ENCODE measurements at regions not wholly inside any gene's neighbourhood (a gene's known extent, or its start where the extent isn't known, plus 50 kb on each side); places are given as distances from the start of the nearest gene placed in this dataset.

GRCh38 chr1:187383366-187383765 is 554.6 kb downstream of the PLA2G4A start:
- Histone ChIP-seq H3K36me3 (ENCODE audit: control insufficient read depth, insufficient read depth, low read length) (no peaks in the 10 kb centered on the region), H3K27ac (ENCODE audit: low read depth, low read length) (no peak overlapping the region), H3K27me3 (ENCODE audit: control insufficient read depth, insufficient read depth, low read length) (no peaks in the 10 kb centered on the region), H3K4me3 (ENCODE audit: low read length) (no peak overlapping the region), H3K4me1 (ENCODE audit: control insufficient read depth, insufficient read depth, low read length) (no peaks in the 10 kb centered on the region), H3K9ac (ENCODE audit: low read length) (no peak overlapping the region)

GRCh38 chr1:187384504-187384903 is 555.8 kb downstream of the PLA2G4A start:
- Histone ChIP-seq H3K9ac (ENCODE audit: low read length) (no peak overlapping the region), H3K36me3 (ENCODE audit: control insufficient read depth, insufficient read depth, low read length) (no peaks in the 10 kb centered on the region), H3K4me3 (ENCODE audit: low read length) (no peak overlapping the region), H3K4me1 (ENCODE audit: control insufficient read depth, insufficient read depth, low read length) (no peaks in the 10 kb centered on the region), H3K27me3 (ENCODE audit: control insufficient read depth, insufficient read depth, low read length) (no peaks in the 10 kb centered on the region), H3K27ac (ENCODE audit: low read depth, low read length) (no peak overlapping the region)

- Histone ChIP-seq H3K4me1 (ENCODE audit: control insufficient read depth, insufficient read depth, low read length) (no peaks in the 10 kb centered on the region), H3K36me3 (ENCODE audit: control insufficient read depth, insufficient read depth, low read length) (no peaks in the 10 kb centered on the region), H3K9ac (ENCODE audit: low read length) (no peak overlapping the region), H3K27ac (ENCODE audit: low read depth, low read length) (no peak overlapping the region), H3K4me3 (ENCODE audit: low read length) (no peak overlapping the region), H3K27me3 (ENCODE audit: control insufficient read depth, insufficient read depth, low read length) (no peaks in the 10 kb centered on the region)
These were observed 561.6 kb downstream of the PLA2G4A start for GRCh38 chr1:187390215-187390818.

GRCh38 chr1:187396226-187396625 is 567.5 kb downstream of the PLA2G4A start:
- Histone ChIP-seq H3K27ac (ENCODE audit: low read depth, low read length) (no peak overlapping the region), H3K9ac (ENCODE audit: low read length) (no peak overlapping the region), H3K4me3 (ENCODE audit: low read length) (no peak overlapping the region), H3K4me1 (ENCODE audit: control insufficient read depth, insufficient read depth, low read length) (no peaks in the 10 kb centered on the region), H3K27me3 (ENCODE audit: control insufficient read depth, insufficient read depth, low read length) (no peaks in the 10 kb centered on the region), H3K36me3 (ENCODE audit: control insufficient read depth, insufficient read depth, low read length) (no peaks in the 10 kb centered on the region)

GRCh38 chr1:187396929-187397796 is 568.4 kb downstream of the PLA2G4A start:
- H3K4me1 ChIP-seq (ENCODE audit: control insufficient read depth, insufficient read depth, low read length): no peaks in the 10 kb centered on the region
- no peak overlapping the region for H3K4me3 ChIP-seq (ENCODE audit: low read length)
- no peaks in the 10 kb centered on the region for H3K36me3 ChIP-seq (ENCODE audit: control insufficient read depth, insufficient read depth, low read length)
- H3K27me3 ChIP-seq (ENCODE audit: control insufficient read depth, insufficient read depth, low read length): no peaks in the 10 kb centered on the region
- H3K27ac ChIP-seq (ENCODE audit: low read depth, low read length): no peak overlapping the region
- H3K9ac ChIP-seq (ENCODE audit: low read length): no peak overlapping the region

GRCh38 chr1:187408212-187409004 is 579.7 kb downstream of the PLA2G4A start:
- no peak overlapping the region for H3K4me3 ChIP-seq (ENCODE audit: low read length)
- no peak overlapping the region for H3K9ac ChIP-seq (ENCODE audit: low read length)
- H3K27ac ChIP-seq (ENCODE audit: low read depth, low read length): no peak overlapping the region
- no peaks in the 10 kb centered on the region for H3K4me1 ChIP-seq (ENCODE audit: control insufficient read depth, insufficient read depth, low read length)
- no peaks in the 10 kb centered on the region for H3K27me3 ChIP-seq (ENCODE audit: control insufficient read depth, insufficient read depth, low read length)
- no peaks in the 10 kb centered on the region for H3K36me3 ChIP-seq (ENCODE audit: control insufficient read depth, insufficient read depth, low read length)

- Histone ChIP-seq H3K4me1 (ENCODE audit: control insufficient read depth, insufficient read depth, low read length) (no peaks in the 10 kb centered on the region), H3K27me3 (ENCODE audit: control insufficient read depth, insufficient read depth, low read length) (no peaks in the 10 kb centered on the region), H3K9ac (ENCODE audit: low read length) (no peak overlapping the region), H3K4me3 (ENCODE audit: low read length) (no peak overlapping the region), H3K36me3 (ENCODE audit: control insufficient read depth, insufficient read depth, low read length) (no peaks in the 10 kb centered on the region), H3K27ac (ENCODE audit: low read depth, low read length) (no peak overlapping the region)
These were observed 580.6 kb downstream of the PLA2G4A start for GRCh38 chr1:187409341-187409740.

- Histone ChIP-seq H3K27me3 (ENCODE audit: control insufficient read depth, insufficient read depth, low read length) (no peaks in the 10 kb centered on the region), H3K4me1 (ENCODE audit: control insufficient read depth, insufficient read depth, low read length) (no peaks in the 10 kb centered on the region), H3K36me3 (ENCODE audit: control insufficient read depth, insufficient read depth, low read length) (no peaks in the 10 kb centered on the region), H3K9ac (ENCODE audit: low read length) (no peak overlapping the region), H3K27ac (ENCODE audit: low read depth, low read length) (no peak overlapping the region), H3K4me3 (ENCODE audit: low read length) (no peak overlapping the region)
These were observed 582.4 kb downstream of the PLA2G4A start for GRCh38 chr1:187411118-187411517.

GRCh38 chr1:187413405-187414169 is 584.8 kb downstream of the PLA2G4A start:
- Histone ChIP-seq H3K36me3 (ENCODE audit: control insufficient read depth, insufficient read depth, low read length) (no peaks in the 10 kb centered on the region), H3K4me1 (ENCODE audit: control insufficient read depth, insufficient read depth, low read length) (no peaks in the 10 kb centered on the region), H3K27me3 (ENCODE audit: control insufficient read depth, insufficient read depth, low read length) (no peaks in the 10 kb centered on the region), H3K4me3 (ENCODE audit: low read length) (no peak overlapping the region), H3K9ac (ENCODE audit: low read length) (no peak overlapping the region), H3K27ac (ENCODE audit: low read depth, low read length) (no peak overlapping the region)

- no peaks in the 10 kb centered on the region for H3K36me3 ChIP-seq (ENCODE audit: control insufficient read depth, insufficient read depth, low read length)
- H3K4me3 ChIP-seq (ENCODE audit: low read length): no peak overlapping the region
- H3K27ac ChIP-seq (ENCODE audit: low read depth, low read length): no peak overlapping the region
- no peaks in the 10 kb centered on the region for H3K4me1 ChIP-seq (ENCODE audit: control insufficient read depth, insufficient read depth, low read length)
- H3K27me3 ChIP-seq (ENCODE audit: control insufficient read depth, insufficient read depth, low read length): no peaks in the 10 kb centered on the region
- H3K9ac ChIP-seq (ENCODE audit: low read length): no peak overlapping the region
These were observed 586.3 kb downstream of the PLA2G4A start for GRCh38 chr1:187415065-187415464.

GRCh38 chr1:187417520-187417919 is 588.8 kb downstream of the PLA2G4A start:
- H3K4me3 ChIP-seq (ENCODE audit: low read length): no peak overlapping the region
- no peaks in the 10 kb centered on the region for H3K36me3 ChIP-seq (ENCODE audit: control insufficient read depth, insufficient read depth, low read length)
- no peaks in the 10 kb centered on the region for H3K27me3 ChIP-seq (ENCODE audit: control insufficient read depth, insufficient read depth, low read length)
- H3K4me1 ChIP-seq (ENCODE audit: control insufficient read depth, insufficient read depth, low read length): no peaks in the 10 kb centered on the region
- no peak overlapping the region for H3K27ac ChIP-seq (ENCODE audit: low read depth, low read length)
- no peak overlapping the region for H3K9ac ChIP-seq (ENCODE audit: low read length)

- H3K36me3 ChIP-seq (ENCODE audit: control insufficient read depth, insufficient read depth, low read length): no peaks in the 10 kb centered on the region
- no peak overlapping the region for H3K27ac ChIP-seq (ENCODE audit: low read depth, low read length)
- H3K4me3 ChIP-seq (ENCODE audit: low read length): no peak overlapping the region
- no peaks in the 10 kb centered on the region for H3K27me3 ChIP-seq (ENCODE audit: control insufficient read depth, insufficient read depth, low read length)
- H3K9ac ChIP-seq (ENCODE audit: low read length): no peak overlapping the region
- no peaks in the 10 kb centered on the region for H3K4me1 ChIP-seq (ENCODE audit: control insufficient read depth, insufficient read depth, low read length)
These were observed 604.8 kb downstream of the PLA2G4A start for GRCh38 chr1:187433598-187433997.
